ENCODE measurements at regions not wholly inside any gene's neighbourhood (a gene's known extent, or its start where the extent isn't known, plus 50 kb on each side); places are given as distances from the start of the nearest gene placed in this dataset.

DNA sequence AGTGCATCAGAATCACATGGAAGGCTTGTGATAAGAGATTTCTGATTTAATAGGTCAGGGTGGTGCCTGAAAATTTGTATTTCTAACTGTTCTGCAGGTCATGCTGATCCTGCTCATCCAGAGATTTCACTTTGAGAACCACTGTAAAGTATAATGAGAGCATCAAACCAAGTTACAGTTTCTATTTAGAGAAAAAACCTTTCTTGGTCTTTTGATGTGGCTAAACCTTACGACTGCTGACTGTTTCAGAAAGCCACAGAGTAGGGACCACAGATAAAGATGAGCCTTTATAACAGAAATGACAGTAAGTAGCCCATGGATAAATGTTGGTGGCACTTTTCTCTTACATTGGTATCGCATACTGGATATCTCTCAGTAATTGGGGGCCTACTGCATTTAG lies 109.4 kb upstream of the FANCL start:
- TF ChIP-seq CTCF (IDR thresholded peaks at IDR 0.05) (no peak), EP300 (IDR thresholded peaks at IDR 0.05) (no peak)
